ENCODE measurements at regions not wholly inside any gene's neighbourhood (a gene's known extent, or its start where the extent isn't known, plus 50 kb on each side); places are given as distances from the start of the nearest gene placed in this dataset.
"Not testable (repeated sequence)": the region's sequence is repeated elsewhere in the genome, so short reads cannot be mapped to it uniquely, and the experiment has no call there.

GRCh38 chr5:32931438-32931837 is 220.3 kb downstream of the NPR3 start:
- not testable (repeated sequence) for DNase-seq

DNA sequence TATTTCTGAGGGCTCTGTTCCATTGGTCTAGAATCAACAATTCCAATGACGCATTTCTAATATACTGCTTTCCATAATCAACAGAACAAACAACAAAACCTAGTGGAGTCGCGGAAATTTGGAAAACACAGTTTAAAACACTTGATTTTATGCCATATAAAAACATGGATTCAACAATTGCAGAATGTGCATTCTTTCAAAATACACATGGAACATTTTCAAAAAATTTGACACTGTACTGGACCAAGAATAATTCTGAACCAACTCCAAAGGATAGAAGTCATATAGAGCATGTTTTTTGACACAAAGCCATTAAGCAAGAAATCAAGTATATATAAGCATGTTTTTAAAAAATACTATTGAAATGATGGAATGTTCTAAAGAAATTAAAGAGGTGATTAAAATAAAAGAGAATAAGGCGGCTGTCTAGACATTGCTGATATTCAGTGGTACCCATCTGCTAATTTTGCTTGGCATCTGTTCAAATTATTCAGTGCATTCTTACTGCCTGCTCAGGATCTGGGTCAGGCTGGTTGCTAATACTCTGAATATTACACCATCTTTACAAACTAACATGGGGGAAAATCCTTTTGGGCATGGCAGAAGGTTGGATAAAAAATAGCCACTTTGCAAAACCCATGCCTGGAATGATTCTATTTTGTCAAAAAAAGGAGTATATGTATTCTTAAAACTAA is 221.3 kb downstream of the NPR3 start:
- no peak for DNase-seq

GRCh38 chr5:32933692-32934091 is 222.6 kb downstream of the NPR3 start:
- no peak for DNase-seq

DNA sequence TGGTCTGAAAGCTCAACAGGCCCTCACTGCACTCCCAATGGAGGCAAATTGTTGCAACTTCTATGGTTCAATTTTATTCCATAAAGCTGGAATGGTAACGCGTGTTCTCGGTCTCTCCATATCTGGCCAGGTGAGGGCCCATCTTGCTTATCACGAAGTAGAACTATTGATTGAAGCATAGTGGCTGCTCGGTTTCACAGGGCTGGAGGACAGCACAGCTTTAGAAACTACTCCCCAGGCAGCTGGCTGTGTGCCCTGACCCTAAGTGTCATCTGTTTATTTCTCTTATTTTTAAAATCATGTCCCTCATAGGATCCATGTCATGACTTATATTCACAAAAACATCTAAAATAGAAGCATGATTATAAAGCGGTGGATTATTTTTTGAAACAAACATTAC is 223.4 kb downstream of the NPR3 start:
- DNase-seq: no peak

GRCh38 chr5:32935283-32935682 is 224.2 kb downstream of the NPR3 start:
- DNase-seq: no peak

DNA sequence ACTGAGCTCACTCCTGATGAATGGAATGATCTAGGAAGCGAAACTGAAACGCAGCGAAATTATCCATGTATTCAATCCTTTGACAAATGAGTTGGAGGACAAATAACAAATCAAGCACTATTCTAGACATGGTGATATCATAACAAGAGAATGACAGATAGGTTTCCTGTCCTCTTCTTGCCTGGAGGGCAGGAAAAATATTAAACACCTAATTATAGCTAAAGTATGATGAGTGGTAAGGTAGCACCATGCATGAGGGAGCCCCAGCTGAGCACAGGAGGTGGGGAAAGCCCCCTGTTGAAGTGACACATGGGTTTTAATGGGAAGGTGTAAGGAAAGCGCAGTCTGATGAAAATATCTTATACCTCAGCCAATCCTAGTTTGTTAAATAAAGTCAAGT is 225.2 kb downstream of the NPR3 start:
- DNase-seq: no peak

DNA sequence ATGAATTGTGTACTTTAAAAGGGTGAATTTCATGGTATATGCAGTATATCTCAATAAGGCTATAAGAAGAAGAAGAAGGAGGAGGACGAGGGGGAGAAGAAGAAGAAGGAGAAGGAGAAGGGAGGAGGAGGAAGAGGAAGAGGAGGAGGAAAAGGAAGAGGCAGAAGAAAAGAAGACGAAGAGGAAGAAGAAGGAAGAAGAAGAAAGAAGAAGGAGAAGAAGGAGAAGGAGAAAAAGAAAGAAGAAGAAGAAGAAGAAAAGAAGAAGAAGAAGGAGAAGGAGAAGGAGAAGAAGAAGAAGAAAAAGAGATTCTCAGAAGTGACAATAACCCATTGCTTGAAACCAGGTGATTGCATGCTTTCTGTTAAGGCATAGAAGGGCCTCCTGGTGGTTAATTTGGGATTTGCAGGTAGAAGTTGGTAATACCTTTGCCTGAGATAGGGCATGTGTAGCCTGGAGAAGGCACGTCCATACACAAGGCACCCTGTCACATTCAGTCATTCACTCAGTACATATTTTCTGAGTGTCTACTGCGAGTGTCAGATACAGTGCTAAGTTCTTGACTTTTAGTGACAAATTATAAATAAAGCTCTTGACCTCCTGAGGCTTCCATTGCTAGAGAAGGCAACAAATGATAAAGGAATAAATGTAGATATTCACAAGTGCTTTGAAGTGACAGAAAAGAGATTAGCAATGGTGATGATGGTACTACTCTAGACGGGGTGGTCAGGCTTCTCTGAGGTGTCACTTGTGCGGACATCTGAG is 231.3 kb downstream of the NPR3 start:
- DNase-seq: no peak

DNA sequence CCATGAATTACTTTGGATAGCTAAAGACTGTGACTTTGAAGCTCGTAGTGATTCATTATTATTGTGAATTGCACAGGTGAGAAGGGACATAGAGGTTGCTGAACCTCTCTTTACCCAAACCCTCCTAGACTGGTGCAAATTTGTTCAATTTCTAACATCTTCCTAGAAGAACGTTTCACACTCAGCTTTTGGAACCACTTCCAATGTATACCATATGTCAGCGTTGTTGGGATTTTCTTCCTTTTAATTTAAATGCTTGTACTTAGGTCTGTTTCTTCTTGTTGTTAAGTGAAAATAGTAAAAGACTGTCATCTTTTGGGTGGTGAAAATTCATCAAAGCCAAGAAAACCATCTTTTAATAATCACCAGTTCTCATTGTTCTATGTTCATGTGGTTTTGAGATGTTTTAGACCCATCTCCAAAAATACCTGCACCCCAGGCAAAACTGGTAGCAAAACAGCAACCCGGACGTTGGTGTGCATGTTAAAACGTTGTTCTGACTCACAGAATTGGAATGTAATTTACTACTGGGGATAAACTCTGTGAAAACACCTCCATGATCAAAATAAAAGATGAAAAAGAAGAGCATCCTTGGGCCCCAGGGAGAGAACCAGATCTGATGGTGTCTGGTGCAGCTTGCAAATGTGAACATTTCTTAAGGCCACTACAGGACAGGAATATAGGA is 238.3 kb downstream of the NPR3 start:
- no peak for DNase-seq

DNA sequence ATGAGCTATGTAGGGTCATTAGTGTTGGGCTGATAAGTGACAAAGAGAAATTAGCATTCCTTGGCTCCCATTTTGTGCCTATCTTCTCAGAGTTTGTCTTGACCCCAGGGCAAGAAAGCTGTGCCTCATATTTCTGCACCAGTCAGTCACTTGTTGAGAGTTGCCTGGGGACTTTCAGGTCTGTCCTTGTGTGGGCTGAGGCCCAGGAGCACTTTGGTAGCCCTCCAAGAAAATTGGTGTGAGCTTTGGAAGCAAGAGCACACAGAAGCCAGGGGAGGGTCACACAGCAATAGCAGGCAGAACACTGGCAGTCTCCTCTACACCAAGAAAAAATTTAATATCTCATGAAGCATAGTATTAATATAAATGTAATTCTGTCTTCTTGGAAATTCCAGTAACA is 239.9 kb downstream of the NPR3 start:
- DNase-seq: no peak

DNA sequence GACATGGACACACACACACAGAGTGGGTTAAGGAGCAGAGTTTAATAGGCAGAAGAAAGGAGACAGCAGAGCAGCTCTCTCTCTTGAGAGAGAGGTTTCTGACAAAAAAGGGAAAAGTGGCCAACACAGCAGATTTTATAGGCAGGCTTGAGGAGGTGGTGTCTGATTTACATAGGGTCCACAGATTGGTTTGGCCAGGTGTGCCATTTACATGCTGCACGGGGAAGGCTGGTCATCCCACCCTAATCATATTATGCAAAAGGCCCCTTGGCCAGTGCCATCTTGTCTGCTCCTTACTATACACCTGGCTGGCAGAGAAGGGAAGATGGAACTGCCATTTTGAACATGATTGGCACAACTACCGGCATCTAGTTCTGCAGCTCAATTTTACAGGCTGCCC is 240.8 kb downstream of the NPR3 start:
- no peak for DNase-seq

- not testable (repeated sequence) for DNase-seq
Measured at GRCh38 chr5:32952421-32952820, 241.3 kb downstream of the NPR3 start.

DNA sequence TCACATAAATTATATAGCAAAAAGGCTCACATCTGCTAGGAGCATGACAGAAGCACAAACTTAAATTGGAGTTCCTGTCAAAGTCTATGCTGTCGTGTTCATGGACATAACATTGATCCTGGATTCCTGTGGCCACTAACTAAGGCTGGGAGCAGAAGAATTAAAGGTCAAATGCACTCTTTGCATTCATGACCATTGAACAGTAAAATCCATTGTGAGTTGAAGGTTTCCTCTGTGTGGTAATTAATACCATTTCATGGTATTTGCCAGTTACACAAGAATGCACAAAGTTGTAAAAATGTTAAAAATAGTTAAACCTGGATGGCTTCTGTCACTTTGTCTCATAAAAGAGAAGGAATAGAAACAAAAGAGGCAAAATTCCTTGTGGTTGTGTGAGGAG is 242.6 kb downstream of the NPR3 start:
- no peak for DNase-seq

DNA sequence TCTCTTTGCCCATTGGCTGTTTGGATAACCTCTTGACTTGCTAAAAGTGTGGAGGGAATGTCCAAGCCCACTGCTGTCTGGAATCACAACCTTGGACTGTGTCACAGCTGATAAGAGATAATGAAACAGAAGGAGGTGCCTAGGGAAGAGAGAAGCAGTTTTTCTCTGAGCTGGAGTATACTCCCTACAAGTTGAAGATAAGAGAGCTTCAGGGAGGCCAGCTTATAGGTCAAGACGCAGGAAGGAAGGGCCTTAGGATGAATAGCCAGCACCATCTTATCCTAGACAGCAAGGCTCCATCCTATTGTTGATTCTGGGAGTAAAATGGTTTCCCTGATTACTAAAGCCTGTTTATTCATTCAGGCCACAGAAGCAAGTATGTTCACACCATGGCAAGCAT is 244.7 kb downstream of the NPR3 start:
- no peak for DNase-seq

DNA sequence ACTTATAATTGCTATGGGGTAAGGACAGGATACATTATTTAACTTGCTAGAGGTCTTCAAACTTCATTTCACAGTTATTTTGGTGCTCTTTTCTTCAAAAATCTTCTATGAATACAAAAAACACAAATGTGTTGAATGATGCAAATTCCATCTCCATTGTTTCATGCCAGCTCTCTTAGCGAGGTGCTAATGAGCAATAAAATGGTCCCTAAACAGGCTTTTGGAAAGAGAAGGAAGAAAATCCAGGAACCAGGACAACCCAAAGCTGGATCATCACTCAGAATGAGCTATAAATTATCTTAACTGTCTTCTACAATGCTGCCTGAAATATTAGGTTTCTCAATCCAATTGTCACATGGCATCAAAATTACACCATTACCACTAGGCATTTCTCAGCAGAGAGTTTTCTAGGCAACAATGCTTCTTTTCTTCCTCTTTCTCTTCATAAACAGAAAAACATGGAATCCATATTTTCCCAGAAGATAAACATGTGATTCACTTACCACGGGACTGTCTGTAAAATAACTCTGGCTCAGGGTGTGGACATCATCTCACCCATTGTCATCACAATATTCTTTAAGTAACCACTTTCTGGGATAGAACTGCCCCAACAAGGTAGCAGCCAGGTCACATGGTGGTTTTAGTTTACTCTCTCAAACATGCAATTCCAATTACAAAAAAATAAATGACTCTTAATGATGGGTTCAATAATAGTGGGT is 249.4 kb downstream of the NPR3 start:
- no peak for DNase-seq

DNA sequence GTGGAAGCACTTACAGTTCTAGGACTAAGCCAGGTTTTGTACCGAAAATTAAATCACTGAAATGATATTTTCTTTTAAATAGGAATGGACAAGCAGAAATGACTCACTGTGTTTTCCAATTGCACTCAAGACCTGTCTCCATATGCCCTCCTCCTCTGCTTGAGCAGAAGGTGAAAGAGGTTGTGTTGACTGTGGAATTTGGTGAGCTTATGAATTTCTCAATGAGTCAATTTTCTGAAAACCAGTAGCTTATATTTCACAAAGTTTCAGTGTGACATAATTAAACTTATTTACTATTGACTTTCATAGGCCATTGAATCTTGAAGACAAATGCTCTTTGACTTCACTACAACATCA is 249.9 kb downstream of the NPR3 start:
- DNase-seq: no peak

DNA sequence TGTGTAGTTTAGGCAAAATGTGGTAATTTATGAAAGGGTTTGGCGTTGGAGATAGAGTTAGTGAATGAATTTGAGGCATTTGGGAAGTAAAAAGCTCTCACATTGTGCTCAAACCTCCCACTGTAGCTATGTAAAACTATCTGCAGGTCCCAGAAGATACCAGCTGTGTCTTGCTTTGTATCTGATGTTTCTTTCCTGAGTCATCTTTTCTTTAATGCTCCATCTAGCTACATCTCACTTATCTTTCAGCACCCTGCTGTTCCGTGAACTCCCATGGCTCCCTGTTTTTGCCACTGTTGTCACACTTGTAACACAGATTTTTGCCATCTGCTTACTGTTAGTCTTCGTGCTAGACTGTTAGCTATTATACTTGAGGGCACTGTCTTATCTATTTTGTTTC is 253.1 kb downstream of the NPR3 start:
- DNase-seq: no peak

DNA sequence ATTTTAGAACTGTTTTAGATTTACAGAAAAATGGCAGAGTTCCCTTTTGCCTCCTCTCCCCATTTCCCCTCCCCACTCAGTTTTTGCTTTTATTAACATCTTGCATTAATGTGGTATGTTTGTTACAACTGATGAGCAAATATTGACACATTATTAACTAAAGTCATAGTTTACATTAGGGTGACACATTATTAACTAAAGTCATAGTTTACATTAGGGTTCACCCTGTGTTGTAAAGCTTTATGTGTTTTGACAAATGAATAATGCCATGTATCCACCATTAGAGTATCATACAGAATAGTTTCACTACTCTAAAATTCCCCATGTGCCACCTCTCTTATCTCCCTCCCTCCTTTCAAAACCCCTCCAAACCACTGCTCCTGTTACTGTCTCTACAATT is 262.5 kb downstream of the NPR3 start:
- no peak for DNase-seq

GRCh38 chr5:32975656-32976375 is 264.7 kb downstream of the NPR3 start:
- no peak for DNase-seq

DNA sequence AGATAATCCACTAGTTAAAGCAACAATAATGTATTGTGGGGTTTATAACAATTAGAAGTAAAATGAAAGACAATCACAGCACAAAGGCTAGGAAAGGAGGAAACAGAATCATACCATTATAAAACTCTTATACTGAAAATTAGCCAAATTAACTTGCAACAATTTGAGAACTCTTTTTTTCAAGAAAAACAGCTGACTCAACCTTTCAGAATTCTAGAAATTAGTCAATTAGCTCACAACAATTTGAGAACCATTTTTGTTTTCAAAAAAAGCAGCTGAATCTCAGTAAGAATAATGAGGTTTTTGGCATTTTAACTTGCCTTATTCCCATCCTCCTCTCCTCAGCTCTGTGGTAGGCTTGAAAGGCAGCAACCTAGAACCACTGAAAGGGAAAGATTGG is 269.9 kb downstream of the NPR3 start:
- DNase-seq: no peak

DNA sequence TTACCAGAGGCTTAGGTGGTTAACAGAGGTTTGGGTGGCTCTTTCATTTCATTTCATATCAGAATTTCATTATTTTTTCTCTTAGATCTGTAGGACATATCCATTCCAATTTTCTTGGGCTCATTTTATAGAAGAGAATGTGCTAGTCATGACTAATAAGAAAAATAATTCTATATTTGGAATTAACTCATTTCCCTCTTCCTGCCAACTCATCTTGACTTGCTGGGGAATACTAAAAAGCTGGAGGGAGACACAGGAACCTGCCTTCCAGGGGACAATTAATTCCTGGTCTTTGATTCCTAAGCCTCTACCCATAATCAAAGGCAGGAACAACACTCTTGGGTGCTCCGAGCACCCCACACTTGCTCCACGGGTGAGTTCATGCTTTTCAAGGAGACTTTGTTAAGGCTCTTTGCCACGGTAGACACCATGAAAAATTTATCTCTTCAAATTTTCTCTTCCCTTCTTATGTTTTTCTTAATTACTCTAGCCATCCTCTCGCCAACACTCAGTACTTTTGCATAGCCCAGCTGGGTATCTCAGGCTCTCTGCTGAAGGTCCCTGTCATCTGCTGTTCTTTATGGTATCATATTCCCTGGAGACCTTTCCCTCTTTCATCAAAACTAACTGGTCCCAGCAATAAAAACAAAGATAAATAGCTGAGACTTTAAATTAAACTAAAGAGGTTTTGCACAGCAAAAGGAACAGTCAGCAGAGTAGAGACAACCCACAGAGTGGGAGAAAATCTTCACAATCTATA is 273.9 kb downstream of the NPR3 start:
- no peak for DNase-seq

GRCh38 chr5:32989815-32990214 is 278.7 kb downstream of the NPR3 start:
- no peak for DNase-seq
